Body of pancreas (tissue), 4 donors: ENCODE measurements at regions not wholly inside any gene's neighbourhood (a gene's known extent, or its start where the extent isn't known, plus 50 kb on each side); places are given as distances from the start of the nearest gene placed in this dataset.

ENCODE experiments used
- ATAC-seq: fragments of 150-250 bp; one replicate; pipeline ENCODE4 v1.9.1; 2016
- DNase-seq, 4 donors: peaks; one replicate each; pipeline ENCODE4 v3.0.0-alpha.2; 2019
- H3K27ac ChIP-seq, 4 donors: fragments of 200-600 bp; sonication (generic); 1 replicate in 3 of 4; 2 replicates in 1 of 4; pipeline versions ENCODE4 v1.5.1 to v1.6.1; 2016 to 2019; ENCODE audit warnings: mild to moderate bottlenecking in 1 of 4, mixed read lengths in 1 of 4, moderate library complexity in 1 of 4
- H3K27me3 ChIP-seq, 2 donors: fragments of 200-600 bp; sonication (generic); one replicate each; pipeline ENCODE4 v1.6.0; 2016; ENCODE audit warnings: mild to moderate bottlenecking in 1 of 2
- H3K36me3 ChIP-seq, 2 donors: fragments of 200-600 bp; sonication (generic); replicated peaks in 1 of 2; 2 replicates each; pipeline ENCODE4 v1.5.1; 2016; ENCODE audit warnings: low read depth in 2 of 2; ENCODE audit not compliant: insufficient read depth in 1 of 2
- H3K4me1 ChIP-seq: fragments of 200-600 bp; sonication (generic); one replicate; pipeline ENCODE4 v1.6.0; 2016
- H3K4me3 ChIP-seq, 2 donors: fragments of 200-600 bp; sonication (generic); 1 replicate in 1 of 2; 2 replicates in 1 of 2; pipeline ENCODE4 v1.5.1; 2016 to 2019
- H3K9me3 ChIP-seq, 3 donors: fragments of 200-600 bp; sonication (generic); 1 replicate in 2 of 3; 2 replicates in 1 of 3; pipeline ENCODE4 v1.5.1; 2016
- CTCF ChIP-seq, 7 experiments: fragments of 450-650 bp in 4 of 7; fragments of 200-600 bp in 3 of 7; sonication (generic) in 3 of 7; IDR thresholded peaks; one replicate each; pipeline ENCODE4 v1.5.1; 2016 to 2019; ENCODE audit warnings: antibody characterized with exemption in 7 of 7
- POLR2A ChIP-seq, 3 donors: fragments of 450-650 bp; IDR thresholded peaks; one replicate each; pipeline ENCODE4 v1.6.1; 2016; ENCODE audit warnings: antibody characterized with exemption in 3 of 3, mild to moderate bottlenecking in 2 of 3
- WGBS, 2 donors: methylation state at CpG; one replicate each; pipeline ENCODE4 v1.1.5; 2017; 5-methylcytosine and 5-hydroxymethylcytosine counted together
- intact Hi-C: fragments of 100-400 bp; cut with DNase I; formaldehyde crosslinking; loops from one replicate; pipeline ENCODE4 v1.15.1; 2023

- no peaks in the 10 kb centered on the region for H3K9me3 ChIP-seq
- no peaks in the 10 kb centered on the region for H3K36me3 ChIP-seq
- no peak overlapping the region for H3K27ac ChIP-seq
- 15 to 17% methylated on average over 2 of the region's 2 CpGs for WGBS, 2 donors
- ATAC-seq (no peak), DNase-seq (no peak)
- H3K4me1 ChIP-seq, result no peaks in the 10 kb centered on the region
- TF ChIP-seq CTCF (IDR thresholded peaks at IDR 0.05) (no peak), POLR2A (IDR thresholded peaks at IDR 0.05) (no peak)
- no peak overlapping the region for H3K4me3 ChIP-seq
- no peaks in the 10 kb centered on the region for H3K27me3 ChIP-seq
- intact Hi-C loops, result no loop called here
These were observed 439.2 kb downstream of the C6orf118 start for GRCh38 chr6:164870164-164870563.

GRCh38 chr6:164861967-164862366, 447.4 kb downstream of the C6orf118 start:
- no peak overlapping the region for H3K4me3 ChIP-seq
- DNase-seq, result no peak
- TF ChIP-seq POLR2A (IDR thresholded peaks at IDR 0.05), result no peak
- TF ChIP-seq CTCF (IDR thresholded peaks at IDR 0.05), result no peak
- H3K9me3 ChIP-seq, result no peaks in the 10 kb centered on the region
- ATAC-seq, result no peak
- no peaks in the 10 kb centered on the region for H3K4me1 ChIP-seq
- 19 to 26% methylated on average over 4 of the region's 4 CpGs for WGBS, 2 donors
- H3K27ac ChIP-seq, result no peak overlapping the region
- intact Hi-C loops, result no loop called here
- no peaks in the 10 kb centered on the region for H3K36me3 ChIP-seq
- no peaks in the 10 kb centered on the region for H3K27me3 ChIP-seq

GRCh38 chr6:164859816-164860215, 449.6 kb downstream of the C6orf118 start:
- no peak for TF ChIP-seq CTCF (IDR thresholded peaks at IDR 0.05)
- TF ChIP-seq POLR2A (IDR thresholded peaks at IDR 0.05), result no peak
- Histone ChIP-seq H3K27me3 (no peaks in the 10 kb centered on the region), H3K36me3 (no peaks in the 10 kb centered on the region), H3K9me3 (no peaks in the 10 kb centered on the region), H3K27ac (no peak overlapping the region), H3K4me1 (no peaks in the 10 kb centered on the region), H3K4me3 (no peak overlapping the region)
- ATAC-seq (no peak), DNase-seq (no peak)
- 54 to 60% methylated on average over 6 of the region's 6 CpGs for WGBS, 2 donors
- intact Hi-C loops, result no loop called here

GRCh38 chr6:164856138-164856537, 453.3 kb downstream of the C6orf118 start:
- 52 to 60% methylated on average over 8 of the region's 8 CpGs for WGBS, 2 donors
- intact Hi-C loops, result no loop called here
- no peaks in the 10 kb centered on the region for H3K36me3 ChIP-seq
- ATAC-seq (no peak), DNase-seq (no peak)
- TF ChIP-seq CTCF (IDR thresholded peaks at IDR 0.05) (no peak), POLR2A (IDR thresholded peaks at IDR 0.05) (no peak)
- H3K9me3 ChIP-seq, result no peaks in the 10 kb centered on the region
- H3K4me3 ChIP-seq, result no peak overlapping the region
- H3K4me1 ChIP-seq, result no peaks in the 10 kb centered on the region
- H3K27me3 ChIP-seq, result no peaks in the 10 kb centered on the region
- no peak overlapping the region for H3K27ac ChIP-seq

GRCh38 chr6:164855281-164855680, 454.1 kb downstream of the C6orf118 start:
- 77 to 87% methylated on average over 1 of the region's 1 CpG for WGBS, 2 donors
- Histone ChIP-seq H3K27ac (no peak overlapping the region), H3K4me3 (no peak overlapping the region), H3K4me1 (no peaks in the 10 kb centered on the region), H3K9me3 (no peaks in the 10 kb centered on the region), H3K27me3 (no peaks in the 10 kb centered on the region), H3K36me3 (no peaks in the 10 kb centered on the region)
- intact Hi-C loops, result no loop called here
- ATAC-seq (no peak), DNase-seq (no peak)
- TF ChIP-seq CTCF (IDR thresholded peaks at IDR 0.05), result no peak
- no peak for TF ChIP-seq POLR2A (IDR thresholded peaks at IDR 0.05)
